ENCODE measurements at regions not wholly inside any gene's neighbourhood (a gene's known extent, or its start where the extent isn't known, plus 50 kb on each side); places are given as distances from the start of the nearest gene placed in this dataset.
A peak's percentile ranks its signal among the peaks of the same experiment; 100 is the strongest.

- CTCF ChIA-PET = no interaction called here
- Mint-ChIP-seq H3K9me3 (peaks cover 17% of the 10 kb centered on the region), H3K27ac (peak overlapping the region; percentile 37; the same call in 1 of the 2 replicates), H3K4me3 (no peak overlapping the region), H3K27me3 (ENCODE audit: low read depth) (no peaks in the 10 kb centered on the region), H3K4me1 (peaks cover 34% of the 10 kb centered on the region), H3K36me3 (peaks cover 20% of the 10 kb centered on the region)
- DNase-seq (ENCODE audit: low spot score) (no peak), ATAC-seq (no peak)
- no peak for TF ChIP-seq IRF2 (CRISPR knock-in tag; IDR thresholded peaks at IDR 0.05; ENCODE audit: borderline replicate concordance, low read depth)
- TF ChIP-seq NR2C2 (CRISPR knock-in tag; IDR thresholded peaks at IDR 0.05) = no peak
- TF ChIP-seq ZNF425 (CRISPR knock-in tag; conservative IDR thresholded peaks at IDR 0.05) = no peak
- no peak for TF ChIP-seq E2F1 (CRISPR knock-in tag; IDR thresholded peaks at IDR 0.05)
- no peak for TF ChIP-seq SMAD3 (CRISPR knock-in tag; IDR thresholded peaks at IDR 0.05; ENCODE audit: borderline replicate concordance)
- POLR2A ChIA-PET = no interaction called here
Observed at GRCh38 chr12:46460682-46461210, 88.2 kb upstream of the SLC38A2 start.

- ATAC-seq (peak; percentile 54), DNase-seq (ENCODE audit: low spot score) (no peak)
- Mint-ChIP-seq H3K4me3 (no peak overlapping the region), H3K36me3 (peaks cover 17% of the 10 kb centered on the region), H3K27ac (peak overlapping the region; percentile 12; the same call in 1 of the 2 replicates), H3K4me1 (peaks cover 41% of the 10 kb centered on the region), H3K9me3 (peaks cover 12% of the 10 kb centered on the region), H3K27me3 (ENCODE audit: low read depth) (no peaks in the 10 kb centered on the region)
- TF ChIP-seq KAT7 (CRISPR knock-in tag; IDR thresholded peaks at IDR 0.05; ENCODE audit: borderline replicate concordance) (no peak), NR2C2 (CRISPR knock-in tag; IDR thresholded peaks at IDR 0.05) (no peak)
- POLR2A ChIA-PET = interaction anchor here (0.5 to 0.6 kb wide), 3 partner anchors 17 to 927 kb away, joined by 3 to 4 read pairs (median 4); no protein-coding TSS in a partner anchor
- CTCF ChIA-PET = interaction anchor here (0.5 to 1.0 kb wide), 2 partner anchors 56 to 1225 kb away, joined by 3 read pairs; no protein-coding TSS in a partner anchor
Observed at GRCh38 chr12:46459861-46460545, 87.4 kb upstream of the SLC38A2 start.

- no peak overlapping the region for H3K4me3 Mint-ChIP-seq
- ChIA-PET POLR2A (no interaction called here), CTCF (no interaction called here)
- peaks cover 3% of the 10 kb centered on the region; the same call in 1 of the 2 replicates for H3K9me3 Mint-ChIP-seq
- peaks cover 9% of the 10 kb centered on the region for H3K36me3 Mint-ChIP-seq
- TF ChIP-seq TEAD1 (CRISPR knock-in tag; IDR thresholded peaks at IDR 0.05) = 0 out of 2 replicates have a peak, but pooled peaks have one; percentile 19
- TF ChIP-seq ESRRA (CRISPR knock-in tag; IDR thresholded peaks at IDR 0.05; ENCODE audit: borderline replicate concordance) = no peak
- DNase-seq (ENCODE audit: low spot score) (no peak), ATAC-seq (peak; percentile 72)
- H3K27ac Mint-ChIP-seq = peak overlapping the region; percentile 50
- peaks cover 46% of the 10 kb centered on the region for H3K4me1 Mint-ChIP-seq
- H3K27me3 Mint-ChIP-seq (ENCODE audit: low read depth) = no peaks in the 10 kb centered on the region
Observed at GRCh38 chr12:46459111-46459510, 86.5 kb upstream of the SLC38A2 start.

- no peak for DNase-seq (ENCODE audit: low spot score)
- CTCF ChIA-PET = no interaction called here
Observed at GRCh38 chr12:46458500-46459102, 86.0 kb upstream of the SLC38A2 start.

GRCh38 chr12:46457958-46458357 is 85.4 kb upstream of the SLC38A2 start:
- peaks cover 6% of the 10 kb centered on the region; the same call in 1 of the 2 replicates for H3K36me3 Mint-ChIP-seq
- CTCF ChIA-PET = no interaction called here
- H3K4me3 Mint-ChIP-seq = no peak overlapping the region
- POLR2A ChIA-PET = no interaction called here
- no peak for ATAC-seq
- H3K4me1 Mint-ChIP-seq = peaks cover 43% of the 10 kb centered on the region
- DNase-seq (ENCODE audit: low spot score) = no peak
- H3K9me3 Mint-ChIP-seq = no peaks in the 10 kb centered on the region
- H3K27me3 Mint-ChIP-seq (ENCODE audit: low read depth) = no peaks in the 10 kb centered on the region
- no peak overlapping the region for H3K27ac Mint-ChIP-seq
- no peak for TF ChIP-seq NFYB (CRISPR knock-in tag; conservative IDR thresholded peaks at IDR 0.05; ENCODE audit: low read depth)
- no peak for TF ChIP-seq MYBL2 (CRISPR knock-in tag; IDR thresholded peaks at IDR 0.05)
- TF ChIP-seq CTCF (IDR thresholded peaks at IDR 0.05) = no peak
- no peak for TF ChIP-seq TP53 (CRISPR knock-in tag; IDR thresholded peaks at IDR 0.05)
- TF ChIP-seq NFE2L1 (CRISPR knock-in tag; IDR thresholded peaks at IDR 0.05) = no peak
- no peak for TF ChIP-seq ZNF121 (CRISPR knock-in tag; IDR thresholded peaks at IDR 0.05)
- no peak for TF ChIP-seq CREM (CRISPR knock-in tag; IDR thresholded peaks at IDR 0.05)
- TF ChIP-seq ZNF263 (CRISPR knock-in tag; IDR thresholded peaks at IDR 0.05; ENCODE audit: low read depth) = no peak
- TF ChIP-seq FOXJ3 (CRISPR knock-in tag; IDR thresholded peaks at IDR 0.05; ENCODE audit: borderline replicate concordance) = no peak
- no peak for TF ChIP-seq E2F1 (CRISPR knock-in tag; IDR thresholded peaks at IDR 0.05)

More at GRCh38 chr12:46458500-46459102, 86.0 kb upstream of the SLC38A2 start:
- Mint-ChIP-seq H3K27ac (0 out of 2 replicates have a peak overlapping the region, but pooled peaks have one; percentile 32), H3K4me1 (peaks cover 44% of the 10 kb centered on the region), H3K27me3 (ENCODE audit: low read depth) (no peaks in the 10 kb centered on the region), H3K4me3 (no peak overlapping the region), H3K9me3 (peaks cover under 1% of the 10 kb centered on the region; the same call in 1 of the 2 replicates), H3K36me3 (peaks cover 6% of the 10 kb centered on the region; the same call in 1 of the 2 replicates)
- no peak for TF ChIP-seq ELF4 (CRISPR knock-in tag; IDR thresholded peaks at IDR 0.05; ENCODE audit: low read depth)
- no peak for ATAC-seq
- POLR2A ChIA-PET = no interaction called here

All from WTC11 (cell line).